ENCODE measurements at regions not wholly inside any gene's neighbourhood (a gene's known extent, or its start where the extent isn't known, plus 50 kb on each side); places are given as distances from the start of the nearest gene placed in this dataset.

DNA sequence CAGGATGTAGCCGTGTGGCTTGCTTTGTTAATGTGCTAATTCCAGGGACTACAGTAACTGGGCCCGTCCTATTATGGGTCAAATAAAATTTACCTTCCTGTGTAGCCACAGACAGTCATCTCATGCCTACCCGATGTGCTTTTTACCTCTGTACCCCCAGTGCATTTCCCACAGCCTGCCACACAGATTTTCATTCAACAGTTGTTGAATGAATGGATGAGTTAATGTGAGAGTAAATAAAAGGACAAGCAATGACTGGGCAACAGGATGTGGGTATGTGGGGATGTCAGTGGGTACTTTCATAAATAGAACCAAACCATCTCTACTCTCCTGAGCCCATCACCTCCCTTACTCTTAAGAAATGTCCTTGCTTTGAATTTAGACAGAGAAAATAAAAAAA lies 441.2 kb upstream of the ZNF462 start:
- TF ChIP-seq, protein P1, sequence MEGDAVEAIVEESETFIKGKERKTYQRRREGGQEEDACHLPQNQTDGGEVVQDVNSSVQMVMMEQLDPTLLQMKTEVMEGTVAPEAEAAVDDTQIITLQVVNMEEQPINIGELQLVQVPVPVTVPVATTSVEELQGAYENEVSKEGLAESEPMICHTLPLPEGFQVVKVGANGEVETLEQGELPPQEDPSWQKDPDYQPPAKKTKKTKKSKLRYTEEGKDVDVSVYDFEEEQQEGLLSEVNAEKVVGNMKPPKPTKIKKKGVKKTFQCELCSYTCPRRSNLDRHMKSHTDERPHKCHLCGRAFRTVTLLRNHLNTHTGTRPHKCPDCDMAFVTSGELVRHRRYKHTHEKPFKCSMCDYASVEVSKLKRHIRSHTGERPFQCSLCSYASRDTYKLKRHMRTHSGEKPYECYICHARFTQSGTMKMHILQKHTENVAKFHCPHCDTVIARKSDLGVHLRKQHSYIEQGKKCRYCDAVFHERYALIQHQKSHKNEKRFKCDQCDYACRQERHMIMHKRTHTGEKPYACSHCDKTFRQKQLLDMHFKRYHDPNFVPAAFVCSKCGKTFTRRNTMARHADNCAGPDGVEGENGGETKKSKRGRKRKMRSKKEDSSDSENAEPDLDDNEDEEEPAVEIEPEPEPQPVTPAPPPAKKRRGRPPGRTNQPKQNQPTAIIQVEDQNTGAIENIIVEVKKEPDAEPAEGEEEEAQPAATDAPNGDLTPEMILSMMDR (IDR thresholded peaks at IDR 0.05; ENCODE audit: extremely low read depth in 1 of 2, insufficient read depth in 1 of 2, low read depth in 1 of 2, low read length in 2 of 2) = no peak
- TF ChIP-seq POLR2A (IDR thresholded peaks at IDR 0.05; ENCODE audit: low read depth, low read length) (no peak), POLR2AphosphoS5 (IDR thresholded peaks at IDR 0.05; ENCODE audit: insufficient read depth, low read depth, low read length) (no peak), JUN (IDR thresholded peaks at IDR 0.05; ENCODE audit: borderline replicate concordance, insufficient read depth, insufficient read length, low read depth) (no peak), MYC (IDR thresholded peaks at IDR 0.05; ENCODE audit: low read depth, low read length) (no peak), FOS (IDR thresholded peaks at IDR 0.05; ENCODE audit: borderline replicate concordance, insufficient read depth, low read length) (no peak)
- TF ChIP-seq, protein P2, sequence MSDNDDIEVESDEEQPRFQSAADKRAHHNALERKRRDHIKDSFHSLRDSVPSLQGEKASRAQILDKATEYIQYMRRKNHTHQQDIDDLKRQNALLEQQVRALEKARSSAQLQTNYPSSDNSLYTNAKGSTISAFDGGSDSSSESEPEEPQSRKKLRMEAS (IDR thresholded peaks at IDR 0.05; ENCODE audit: insufficient read depth, insufficient read length) = no peak
